NAMALWA (cell line): ENCODE measurements at regions not wholly inside any gene's neighbourhood (a gene's known extent, or its start where the extent isn't known, plus 50 kb on each side); places are given as distances from the start of the nearest gene placed in this dataset.

Experiments
- DNase-seq: peaks from one replicate; pipeline ENCODE4 v3.0.0-alpha.2; 2015; ENCODE audit warnings: low spot score

DNA sequence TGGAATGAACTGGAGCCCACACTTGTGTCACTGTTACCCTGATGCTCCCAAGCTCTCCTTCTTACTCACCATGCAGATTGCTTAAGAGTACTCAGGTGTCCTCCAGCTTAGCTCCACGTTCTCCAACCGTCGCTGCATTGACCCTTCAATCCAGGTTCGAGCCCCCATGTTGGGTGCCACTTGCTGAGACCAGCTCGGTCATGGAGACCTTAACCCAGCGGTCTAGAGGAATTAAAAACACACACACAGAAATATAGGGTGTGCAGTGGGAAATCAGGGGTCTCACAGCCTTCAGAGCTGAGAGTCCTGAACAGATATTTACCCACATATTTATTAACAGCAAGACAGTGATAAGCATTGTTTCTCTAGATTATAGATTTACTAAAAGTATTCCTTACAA lies 229.1 kb upstream of the APCDD1 start:
- DNase-seq = no peak

DNA sequence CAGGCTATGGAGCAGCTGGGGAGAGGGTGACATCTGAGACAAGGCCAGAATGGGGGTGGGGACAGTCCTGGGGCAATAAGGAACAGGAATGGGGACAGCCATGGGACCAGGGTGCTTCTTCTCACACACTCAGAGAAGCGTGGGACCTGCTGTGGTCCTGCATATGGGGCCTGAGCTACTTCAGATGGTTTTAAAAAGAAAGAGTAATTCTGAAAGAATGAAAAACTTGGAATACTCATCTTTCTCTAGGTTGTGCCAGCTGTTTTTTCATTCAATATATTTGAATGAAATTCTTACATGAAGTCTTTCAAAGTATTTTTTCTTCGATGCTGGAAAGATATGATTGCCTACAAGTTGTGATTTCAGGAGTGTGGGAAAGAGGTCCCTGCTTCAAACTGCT lies 227.5 kb upstream of the APCDD1 start:
- no peak for DNase-seq

DNA sequence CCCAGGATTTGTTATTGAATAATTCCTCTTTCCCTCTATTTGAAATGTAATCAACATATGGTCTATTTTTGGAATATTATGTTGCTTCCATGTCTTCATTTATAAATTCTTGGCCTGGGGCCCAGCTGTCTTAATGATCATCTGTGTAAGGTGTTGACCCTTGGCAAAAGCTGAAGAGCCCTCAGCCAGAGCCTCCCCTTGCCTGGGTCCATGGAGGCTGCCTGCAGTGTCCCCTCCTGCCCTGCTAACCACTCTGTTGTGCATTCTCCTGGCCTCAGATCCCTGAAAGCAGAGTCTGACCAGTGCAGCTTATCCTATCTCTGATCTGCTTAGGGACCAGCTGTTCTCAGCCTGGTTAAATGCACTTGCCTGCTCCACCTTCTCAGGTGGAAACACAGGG lies 226.1 kb upstream of the APCDD1 start:
- no peak for DNase-seq

DNA sequence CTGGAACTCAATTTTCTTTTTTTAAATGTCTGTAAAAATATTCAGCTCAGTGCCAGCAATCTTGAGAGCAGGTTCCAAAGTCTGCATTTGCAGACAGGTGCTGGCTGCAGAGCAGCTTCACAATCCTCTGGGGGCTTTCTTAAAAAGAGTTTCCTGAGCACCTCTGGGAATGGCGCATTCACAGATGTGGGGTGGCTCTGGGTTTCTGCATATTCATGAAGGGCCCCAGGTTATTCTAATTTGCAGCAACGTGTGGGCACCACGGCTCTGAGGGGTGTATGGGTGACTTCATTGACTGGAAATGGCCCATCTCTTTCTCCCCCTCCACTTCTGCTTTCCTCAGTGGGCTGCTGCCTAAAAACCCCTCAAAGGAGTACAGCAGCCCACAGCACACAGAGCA lies 225.0 kb upstream of the APCDD1 start:
- DNase-seq = no peak

DNA sequence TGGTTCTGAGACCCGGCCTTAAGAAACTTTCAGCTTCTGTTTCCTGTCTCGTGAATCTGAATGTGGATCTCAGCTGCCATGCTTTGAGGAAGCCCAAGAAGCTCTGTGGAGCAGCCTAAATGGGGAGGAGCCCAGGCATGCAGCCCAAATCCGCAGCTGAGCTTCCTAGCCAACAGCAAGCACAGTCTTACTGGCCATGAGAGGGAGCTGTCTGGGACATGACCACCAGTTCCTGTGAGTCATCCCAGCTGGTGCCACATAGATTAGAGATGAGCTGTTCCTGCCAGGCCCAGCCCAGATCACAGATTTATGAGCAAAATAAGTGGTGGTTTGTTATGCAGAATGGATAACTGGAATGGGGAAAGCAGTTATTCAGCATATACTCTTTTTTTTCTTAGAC lies 224.4 kb upstream of the APCDD1 start:
- peak; percentile 6 for DNase-seq

DNA sequence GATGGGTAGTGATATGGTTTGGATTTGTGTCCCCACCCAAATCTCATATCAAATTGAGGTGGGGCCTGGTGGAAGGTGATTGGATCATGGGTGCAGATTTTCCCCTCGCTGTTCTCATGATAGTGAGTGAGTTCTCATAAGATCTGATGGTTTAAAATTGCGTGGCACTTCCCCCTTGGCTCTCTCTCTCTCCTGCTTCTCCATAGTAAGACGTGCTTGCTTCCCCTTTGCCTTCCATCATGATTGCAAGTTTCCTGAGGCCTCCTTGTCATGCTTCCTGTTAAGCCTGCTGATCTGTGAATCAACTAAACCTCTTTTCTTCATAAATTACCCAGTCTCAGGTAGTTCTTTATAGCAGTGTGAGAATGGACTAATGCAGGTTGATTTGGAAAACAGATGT lies 223.2 kb upstream of the APCDD1 start:
- DNase-seq = no peak

DNA sequence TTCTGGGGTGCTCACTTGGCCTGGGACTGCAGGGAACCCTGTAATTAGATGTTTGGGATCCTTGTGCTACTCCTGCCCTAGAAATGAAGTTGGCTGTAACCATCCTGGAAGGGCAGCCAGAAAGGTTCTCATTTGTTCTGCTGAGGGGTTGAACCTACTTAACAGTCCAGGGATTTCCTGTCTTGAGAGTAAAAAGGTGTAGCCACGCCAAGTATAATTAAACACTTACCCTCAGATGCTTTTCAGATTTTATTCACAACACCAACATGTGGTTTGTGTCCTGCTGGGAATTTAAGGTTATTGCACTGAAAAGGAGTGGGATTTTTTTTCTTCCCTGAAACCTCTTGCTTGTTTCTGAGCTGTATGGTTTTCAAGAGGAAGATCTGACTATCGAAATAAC lies 222.4 kb upstream of the APCDD1 start:
- DNase-seq = no peak

DNA sequence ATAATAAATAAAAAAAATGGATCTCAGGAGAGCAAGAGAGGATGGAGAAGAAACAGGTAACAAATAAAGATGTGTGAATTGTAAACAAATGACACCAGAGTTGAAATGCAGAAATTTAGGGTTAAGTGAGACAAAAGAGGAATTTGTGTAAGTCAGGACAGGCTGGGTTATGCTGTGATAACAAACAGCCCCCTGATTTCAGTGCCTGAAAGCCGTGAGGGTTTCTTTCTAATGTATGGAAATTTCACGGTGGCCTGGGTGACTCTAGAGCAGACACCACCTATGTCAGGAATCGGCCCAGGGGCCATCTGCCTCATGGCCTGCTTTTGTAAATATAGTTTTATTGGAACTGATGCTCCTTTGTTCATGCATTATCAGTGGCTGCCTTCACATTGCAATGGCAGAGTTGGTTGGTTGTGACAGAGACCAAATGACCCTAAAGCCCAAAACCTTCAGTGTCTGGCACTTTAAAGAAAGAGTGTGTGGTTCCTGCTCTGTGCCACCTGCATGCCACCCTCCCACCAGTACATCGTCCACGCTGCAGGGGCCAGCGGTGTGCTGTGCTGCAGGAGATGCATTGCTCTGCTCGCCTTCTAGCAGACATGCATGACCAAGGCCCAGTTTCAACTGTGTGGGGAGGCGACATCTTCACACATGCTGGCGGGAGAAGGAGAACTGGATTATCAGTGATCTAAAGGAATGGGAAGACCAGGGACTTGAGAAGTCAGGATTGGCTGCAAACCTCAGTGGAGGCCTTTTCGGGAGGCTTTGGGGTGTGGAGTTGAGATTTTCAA lies 221.2 kb upstream of the APCDD1 start:
- no peak for DNase-seq

DNA sequence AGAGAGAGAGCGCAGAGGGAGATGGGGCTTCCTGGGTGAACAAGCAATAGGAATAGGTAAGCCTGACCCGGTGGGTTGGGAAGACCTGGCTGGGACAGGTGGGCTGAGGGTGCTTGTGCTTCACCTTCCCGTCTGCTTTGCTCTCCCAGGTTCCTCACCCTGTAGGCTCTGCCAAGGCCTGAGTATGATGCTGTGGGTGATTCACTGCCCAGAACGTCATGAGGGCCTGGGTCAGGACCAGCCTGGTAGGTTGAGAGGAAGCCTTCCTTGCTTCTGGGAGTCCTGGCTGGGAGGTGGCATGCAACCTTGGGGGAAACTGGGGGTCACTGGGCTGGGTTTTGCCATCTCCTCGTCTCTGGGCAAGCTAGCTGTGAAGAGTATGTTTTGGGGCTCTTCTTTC lies 220.2 kb upstream of the APCDD1 start:
- DNase-seq = no peak

DNA sequence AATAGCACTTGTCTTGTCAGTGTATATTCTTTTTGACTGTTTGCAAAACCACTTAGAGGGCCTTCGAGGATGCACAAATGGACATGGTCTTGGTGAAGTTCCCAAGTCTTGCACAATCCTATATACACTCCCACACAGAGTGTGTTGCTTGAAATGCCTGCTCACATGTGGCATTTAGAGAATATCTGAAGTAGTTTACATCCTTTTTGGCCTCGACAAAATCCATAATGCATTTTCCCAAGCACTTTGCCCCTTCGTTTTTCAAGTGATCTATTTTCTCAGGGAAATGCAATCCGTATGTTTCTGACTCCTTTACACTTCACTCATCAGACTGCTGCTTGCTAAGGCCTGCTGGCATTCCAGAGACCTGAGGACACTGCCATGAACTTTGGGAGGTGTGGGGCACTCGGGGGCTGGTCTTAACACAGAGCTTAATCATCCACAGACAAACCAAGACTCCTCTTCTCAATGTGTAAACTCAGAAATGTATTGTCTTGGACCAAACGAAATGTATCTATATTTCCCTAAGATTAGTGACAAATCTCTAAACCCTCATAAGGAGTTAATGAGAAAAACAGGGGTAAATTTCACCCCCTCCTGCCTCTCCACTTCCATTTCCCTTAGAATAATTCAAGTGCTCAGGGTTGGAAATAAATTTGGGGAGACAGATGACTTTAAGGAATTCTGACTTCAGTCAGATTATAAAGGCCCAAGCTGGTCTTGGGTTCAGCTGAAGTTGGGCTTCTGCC lies 219.3 kb upstream of the APCDD1 start:
- no peak for DNase-seq

DNA sequence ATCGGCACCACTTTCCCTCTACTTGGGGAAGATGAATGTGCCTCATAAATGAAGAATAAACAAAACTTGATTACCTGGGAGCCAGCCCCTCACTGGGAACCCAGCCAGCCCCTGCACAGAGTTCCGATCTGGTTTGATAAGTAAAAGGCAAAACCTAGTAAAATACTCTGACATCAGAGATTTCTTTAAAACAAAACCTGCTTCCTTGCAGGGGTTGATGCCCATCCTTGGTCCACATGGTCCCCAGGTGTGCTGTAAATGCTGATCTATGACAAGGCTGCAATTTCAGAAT lies 218.8 kb upstream of the APCDD1 start:
- no peak for DNase-seq

DNA sequence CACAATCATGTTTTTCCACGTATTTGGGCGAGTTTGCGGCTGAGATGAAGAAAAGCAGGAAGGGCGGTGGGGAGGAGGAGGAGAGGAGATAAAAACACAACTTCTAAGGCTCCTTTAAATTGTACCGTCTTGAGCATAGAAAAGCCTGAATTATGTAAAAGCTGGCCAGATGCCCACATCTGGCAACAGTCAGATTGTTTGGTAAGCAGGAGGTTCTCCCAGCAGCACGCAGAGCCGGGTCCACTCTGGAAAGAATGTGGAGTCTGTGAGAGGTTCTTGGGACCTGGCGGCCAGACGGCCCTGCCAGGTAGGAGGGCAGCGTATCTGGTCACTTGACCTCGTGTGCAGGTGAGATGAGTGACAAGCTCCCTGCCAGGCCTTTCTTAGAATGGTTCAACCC lies 215.3 kb upstream of the APCDD1 start:
- DNase-seq = no peak

DNA sequence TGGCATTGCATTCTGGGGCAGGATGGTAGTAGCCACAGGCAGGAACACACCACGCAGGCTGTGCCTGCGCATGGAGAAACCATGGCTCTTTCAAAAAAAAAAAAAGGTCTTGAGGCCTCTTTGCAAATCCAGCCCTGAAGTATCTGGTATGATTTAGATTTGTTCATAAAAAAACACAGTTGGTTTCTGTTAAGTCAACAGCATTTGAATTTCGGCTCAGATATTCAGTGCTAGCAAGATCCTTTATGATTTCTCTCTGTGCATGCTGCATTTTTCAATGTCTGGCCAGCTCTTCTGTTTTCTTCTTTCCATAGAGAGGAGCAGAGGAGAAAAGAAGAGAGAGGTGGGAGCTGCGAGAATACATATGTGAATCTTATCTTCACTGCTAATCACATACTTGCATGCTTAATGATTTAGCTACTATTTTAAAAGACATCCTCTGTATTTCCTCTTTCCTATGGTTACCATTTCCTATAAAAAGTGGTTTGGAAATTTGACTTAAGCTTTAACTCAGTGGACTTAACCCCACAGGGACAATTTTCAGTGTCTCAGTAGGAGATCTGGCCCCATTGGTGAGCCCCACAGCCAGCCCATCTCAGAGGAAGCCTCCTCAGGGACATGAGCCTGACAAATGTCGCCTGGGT lies 214.3 kb upstream of the APCDD1 start:
- no peak for DNase-seq

DNA sequence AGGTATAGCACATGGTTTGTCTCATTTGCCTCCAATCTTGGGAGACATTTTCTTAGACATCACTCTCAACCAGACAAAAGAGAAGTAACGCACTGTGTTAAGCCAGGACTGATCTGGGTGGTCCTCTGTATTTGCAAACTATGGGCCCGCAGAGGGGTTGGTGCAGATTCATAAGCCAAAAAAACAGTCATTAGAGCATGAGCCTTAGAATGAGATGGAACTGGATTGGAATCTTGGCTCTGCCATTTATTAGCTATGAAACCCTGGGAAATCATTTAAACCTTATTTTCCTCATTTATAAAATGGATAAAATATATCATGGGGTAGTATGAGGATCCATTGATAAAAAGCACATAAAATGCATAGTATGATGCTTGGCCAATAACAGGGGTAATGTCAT lies 213.5 kb upstream of the APCDD1 start:
- DNase-seq = no peak

DNA sequence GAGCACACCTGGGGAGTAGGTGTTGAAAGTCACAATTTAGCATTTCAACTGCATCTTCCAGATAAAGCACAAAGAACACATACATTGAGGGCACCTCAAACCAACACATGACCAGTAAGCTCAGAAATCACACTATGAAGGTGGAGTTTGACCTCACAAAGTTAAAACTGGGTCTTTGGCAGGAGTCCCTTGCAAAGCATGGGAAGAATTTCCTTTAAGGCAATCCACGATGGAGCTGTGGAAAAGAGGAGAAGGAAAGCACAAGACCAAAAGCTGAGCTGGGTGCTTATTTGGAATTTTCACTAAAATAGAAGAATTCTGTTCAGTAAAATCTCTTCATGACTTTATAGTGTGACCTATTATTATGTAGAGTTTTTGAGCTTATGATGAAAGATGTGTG lies 212.9 kb upstream of the APCDD1 start:
- DNase-seq = no peak

DNA sequence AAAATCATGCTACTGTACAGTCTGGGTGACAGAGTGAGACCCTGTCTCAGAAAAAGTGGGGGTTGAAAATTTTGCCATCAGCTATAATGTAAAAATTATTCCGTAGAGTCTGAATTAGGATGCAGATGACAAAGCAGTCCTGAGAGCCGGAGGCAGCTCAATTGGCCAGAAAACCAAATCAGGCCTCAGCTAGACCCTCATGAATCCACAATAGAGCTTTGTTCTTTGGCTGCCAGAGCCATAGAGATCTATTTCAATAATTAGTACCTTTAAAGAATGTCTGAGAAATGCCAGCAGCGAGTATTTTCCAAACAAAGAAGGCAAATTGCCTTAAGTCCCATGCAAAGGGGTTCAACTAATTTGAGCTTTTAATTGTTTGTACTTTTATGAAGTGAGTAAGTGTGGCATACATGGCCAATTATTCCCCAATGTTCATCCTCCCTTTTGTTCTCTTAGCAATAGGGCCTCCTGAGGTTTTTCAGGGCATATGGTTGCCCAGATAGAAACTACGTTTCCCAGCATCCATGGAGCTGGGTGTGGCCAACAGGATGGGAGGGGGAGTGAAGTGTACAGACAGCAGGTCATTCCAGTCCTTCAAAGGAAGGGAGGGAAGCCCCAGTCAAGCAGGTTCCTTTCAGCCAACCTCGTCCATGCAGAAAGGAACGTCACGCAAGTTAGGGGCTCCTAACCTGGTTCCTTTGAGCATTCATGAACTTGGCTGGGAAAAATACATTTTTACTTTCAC lies 211.3 kb upstream of the APCDD1 start:
- DNase-seq = no peak

DNA sequence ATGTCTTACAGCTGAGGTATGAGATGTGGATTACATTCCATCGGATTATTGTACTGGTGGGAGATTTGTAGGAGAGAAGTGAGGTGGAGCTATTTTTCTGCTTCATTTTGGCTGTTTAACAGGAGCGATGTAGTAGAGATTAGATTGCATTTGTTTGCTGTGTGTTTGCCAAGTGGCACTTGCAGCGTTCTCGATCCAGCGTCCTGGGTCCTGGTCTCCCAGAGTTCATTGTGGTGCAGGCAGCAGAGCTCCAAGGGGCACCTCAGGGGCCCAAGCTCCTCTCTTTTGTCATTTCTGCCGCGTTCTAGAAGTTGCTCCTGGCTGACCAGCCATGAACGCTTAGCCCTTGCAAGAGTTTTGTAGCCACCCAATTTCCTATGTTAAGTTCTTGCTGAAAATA lies 210.1 kb upstream of the APCDD1 start:
- DNase-seq = no peak

DNA sequence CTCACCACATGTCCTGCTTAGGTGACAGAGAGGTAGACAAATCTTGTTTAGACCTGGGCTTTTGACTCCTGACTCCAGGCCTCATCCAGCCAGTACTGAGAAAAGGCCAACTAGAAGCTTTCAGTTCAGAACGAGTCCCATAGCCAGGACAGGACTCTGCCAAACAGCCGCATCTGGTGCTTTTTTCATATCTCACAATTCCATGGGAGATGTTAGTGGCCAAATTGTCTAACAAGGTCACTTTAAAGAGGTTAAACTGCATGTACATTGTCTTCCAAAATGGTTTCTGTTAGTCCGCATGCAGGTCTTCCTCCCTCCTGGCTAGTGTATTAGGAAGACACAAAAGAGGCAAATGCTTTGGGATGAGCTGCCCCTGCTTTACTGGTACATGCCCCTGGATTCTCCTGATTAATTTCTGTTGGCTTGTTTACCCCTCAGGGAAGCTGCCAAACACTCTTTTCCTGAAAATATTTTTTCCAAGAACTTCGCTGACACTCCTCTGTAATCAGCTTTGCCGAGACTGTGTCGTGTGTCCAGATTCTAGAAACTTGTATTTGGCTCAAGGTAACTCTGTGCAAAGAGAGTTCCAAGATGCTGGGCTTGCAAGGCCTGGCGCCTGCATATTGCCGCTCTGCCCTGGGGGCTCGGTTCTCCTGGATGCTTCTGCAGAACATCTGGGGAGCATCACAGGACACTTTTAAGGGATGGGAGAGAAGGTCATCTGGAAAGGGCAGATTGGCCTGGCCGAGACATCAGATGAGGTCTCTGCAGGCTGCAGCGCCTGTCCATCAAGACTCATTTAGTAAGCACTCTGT lies 209.2 kb upstream of the APCDD1 start:
- no peak for DNase-seq

DNA sequence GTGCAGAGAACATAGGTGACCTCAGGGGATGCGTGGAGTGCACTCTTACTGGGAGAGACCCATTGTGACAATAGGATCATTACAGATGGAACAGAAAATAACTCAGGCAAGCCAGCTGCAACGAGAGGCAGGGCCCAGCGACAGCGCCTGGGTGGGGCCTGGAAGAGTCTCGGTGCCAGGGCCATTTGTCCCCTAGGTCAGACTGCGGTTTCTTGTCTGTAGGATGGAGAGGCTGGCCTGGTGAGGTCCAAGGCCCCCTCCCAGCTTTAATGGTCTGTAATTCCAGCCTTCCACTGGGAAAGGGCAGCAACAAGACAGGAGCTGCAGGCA lies 208.6 kb upstream of the APCDD1 start:
- no peak for DNase-seq

DNA sequence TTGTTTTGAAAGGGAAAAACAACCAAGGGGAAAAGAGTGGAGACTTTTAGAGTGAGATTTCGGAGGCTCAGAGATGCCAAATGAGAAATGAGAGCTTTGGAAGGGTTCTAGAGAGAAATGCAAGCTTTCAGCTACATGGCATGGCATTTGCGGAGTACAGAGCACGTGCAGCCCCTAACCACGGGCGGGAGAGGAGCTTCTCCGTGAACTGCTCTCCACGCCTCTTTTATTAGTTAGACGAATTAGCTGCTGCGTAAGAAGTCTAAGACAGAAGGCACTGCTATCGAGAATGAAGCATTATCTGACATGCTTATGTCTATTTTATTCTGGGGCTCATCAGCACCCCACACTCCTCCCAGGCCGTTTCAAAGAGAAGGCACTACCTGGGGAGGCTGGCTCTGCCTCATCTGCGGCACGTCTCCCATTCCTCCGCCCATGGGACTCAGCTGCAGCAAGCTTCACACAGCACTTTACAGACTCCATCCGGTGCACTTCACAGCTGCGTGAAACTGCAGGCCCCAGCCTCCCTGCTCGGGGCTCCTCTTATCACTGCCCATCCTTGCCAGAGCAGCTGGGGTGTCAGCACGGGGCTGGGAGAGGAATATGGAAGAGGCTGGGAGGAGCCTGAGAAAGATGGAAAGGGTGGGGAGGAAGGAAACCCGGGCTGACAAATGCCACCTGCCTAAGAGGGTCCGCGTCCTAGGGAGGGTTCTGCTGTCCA lies 207.3 kb upstream of the APCDD1 start:
- DNase-seq = no peak

DNA sequence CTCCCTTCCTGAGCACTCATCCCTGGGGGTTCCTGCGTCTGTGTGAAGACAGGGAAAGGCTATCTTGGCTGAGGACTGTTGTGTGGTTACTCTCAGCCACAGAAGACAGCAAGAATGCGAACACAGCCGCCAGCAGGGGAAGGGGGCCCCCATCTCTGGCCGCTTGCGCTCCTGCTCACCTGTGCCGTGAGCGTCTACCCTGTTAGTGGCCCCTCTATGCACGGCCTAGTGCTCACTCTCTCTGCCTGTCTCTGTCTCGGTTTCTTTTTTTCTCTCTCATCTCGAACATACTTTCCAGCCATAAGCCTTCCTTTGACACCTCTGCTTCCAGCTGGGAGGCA lies 206.7 kb upstream of the APCDD1 start:
- no peak for DNase-seq

DNA sequence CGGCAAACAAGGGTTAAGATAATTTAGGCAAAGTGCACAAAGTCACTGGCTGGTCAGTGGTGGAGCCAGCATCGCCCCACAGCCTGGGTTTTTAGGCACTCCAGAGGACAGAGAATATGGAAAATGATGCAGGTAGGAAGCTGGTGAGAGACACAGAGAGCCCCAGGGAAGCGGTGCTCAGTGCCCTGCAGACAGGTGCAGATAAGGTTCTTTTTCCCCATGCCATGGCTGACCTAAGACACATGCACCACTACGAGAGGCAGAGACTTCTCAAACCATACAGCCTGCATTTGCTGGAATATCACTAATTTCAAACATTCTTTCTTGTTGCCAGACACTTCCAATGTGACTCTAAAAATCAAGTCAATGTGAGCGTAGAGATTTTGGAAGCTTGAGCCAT lies 205.7 kb upstream of the APCDD1 start:
- no peak for DNase-seq
